ENCODE measurements at regions not wholly inside any gene's neighbourhood (a gene's known extent, or its start where the extent isn't known, plus 50 kb on each side); places are given as distances from the start of the nearest gene placed in this dataset.

DNA sequence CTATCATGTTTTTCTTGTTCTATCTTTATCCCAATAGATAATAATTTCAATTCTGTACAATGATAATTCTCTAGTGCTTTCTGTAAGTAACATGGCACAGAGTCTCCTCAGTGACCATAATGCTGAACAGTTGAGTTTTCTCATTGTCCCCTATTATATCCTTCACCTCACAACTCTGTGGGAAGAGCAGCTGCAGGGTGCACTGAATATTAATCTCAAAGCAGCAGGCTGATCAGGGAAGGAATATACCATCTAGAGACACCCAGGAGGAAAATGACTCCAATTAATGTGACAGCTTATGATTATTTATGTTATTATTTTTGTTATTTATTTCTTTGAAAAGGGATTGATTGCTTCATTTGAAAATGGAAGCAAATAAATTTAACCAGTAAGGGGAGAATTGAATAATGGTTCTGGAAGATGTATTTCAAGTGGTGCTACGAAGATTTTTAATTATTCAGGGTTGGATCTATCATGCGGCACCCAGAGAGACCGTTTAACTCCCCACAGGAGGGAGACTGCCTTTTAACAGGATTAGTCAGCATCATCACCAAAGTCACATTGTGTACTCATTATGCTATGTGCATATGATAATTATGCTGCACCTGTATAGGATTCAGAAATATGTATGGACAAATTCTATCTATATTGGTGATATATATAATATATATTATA, 1015.7 kb upstream of the GOT2 start:
- DNase-seq (ENCODE audit: low read depth): no peak

DNA sequence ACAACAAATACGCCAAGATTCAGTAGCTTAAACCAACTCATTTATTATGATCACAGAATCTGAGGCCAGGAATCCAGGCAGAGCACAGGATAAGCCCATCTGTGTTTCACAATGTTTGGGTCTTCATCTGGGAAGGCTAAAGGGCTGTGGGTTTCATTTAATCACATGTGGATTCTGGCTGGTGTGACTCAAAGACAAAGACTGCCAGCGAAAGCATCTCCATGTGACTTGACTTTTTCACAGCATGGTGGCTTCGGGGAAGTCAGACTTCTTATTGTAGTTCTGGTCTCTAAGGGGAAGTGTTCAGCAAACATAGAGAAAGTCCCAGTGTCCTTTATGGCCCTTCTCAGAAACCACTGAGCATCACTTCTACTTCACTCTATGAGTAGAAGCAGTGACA, 1014.4 kb upstream of the GOT2 start:
- DNase-seq (ENCODE audit: low read depth): no peak

DNA sequence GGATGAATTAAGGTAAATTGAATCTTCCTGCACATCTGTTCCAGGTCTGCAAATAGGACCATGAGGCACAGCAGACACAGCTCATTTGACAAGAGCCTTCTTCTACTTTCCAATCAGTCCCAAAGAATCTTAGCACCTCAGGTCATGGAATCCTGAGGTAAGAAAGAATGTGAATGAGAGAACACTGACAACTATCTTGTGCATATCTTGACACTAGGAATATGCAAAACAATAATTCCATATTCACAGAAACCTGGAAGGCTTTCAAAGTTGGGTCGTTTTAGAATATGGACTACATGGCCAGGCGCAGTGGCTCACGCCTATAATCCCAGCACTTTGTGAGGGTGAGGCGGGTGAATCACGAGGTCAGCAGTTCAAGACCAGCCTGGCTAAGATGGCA, 1009.4 kb upstream of the GOT2 start:
- no peak for DNase-seq (ENCODE audit: low read depth)

DNA sequence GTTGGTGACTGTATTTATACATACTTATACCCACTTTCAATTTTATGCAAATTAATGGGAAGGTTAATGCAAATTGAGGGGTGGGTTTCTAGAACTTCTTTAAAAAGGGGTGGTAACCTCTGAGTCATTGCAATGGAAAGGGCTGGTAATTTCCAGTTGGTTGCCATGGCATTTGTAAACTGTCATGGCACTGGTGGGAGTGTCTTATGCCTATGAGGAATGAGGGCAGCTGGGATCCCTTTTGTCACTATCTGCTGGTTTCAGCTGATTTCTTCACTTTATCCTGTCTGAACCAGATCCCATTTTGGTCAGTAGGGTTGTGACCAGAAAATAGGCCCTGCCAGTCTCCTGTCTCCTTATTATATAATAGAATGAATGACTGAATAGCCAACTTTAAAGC, 1006.7 kb upstream of the GOT2 start:
- DNase-seq (ENCODE audit: low read depth): peak; percentile 5

DNA sequence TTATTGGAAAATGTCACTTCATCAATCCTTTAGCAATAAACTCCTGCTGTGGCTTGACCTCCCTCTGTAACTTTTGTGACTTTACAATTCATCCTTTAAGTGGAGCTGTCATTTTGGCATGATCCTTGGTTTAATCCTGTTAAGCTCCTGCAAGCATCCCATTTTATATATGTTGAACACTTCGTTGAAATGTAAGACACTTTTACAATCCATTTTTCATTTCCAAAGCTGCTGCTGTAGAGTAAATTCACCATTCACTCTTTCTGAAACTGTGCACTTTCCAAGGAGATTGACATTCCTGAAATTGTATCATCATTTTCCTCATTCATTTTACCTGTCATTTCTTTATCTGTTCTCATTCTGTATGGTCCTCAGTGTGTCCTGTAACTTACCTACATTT, 1003.2 kb upstream of the GOT2 start:
- no peak for DNase-seq (ENCODE audit: low read depth)

DNA sequence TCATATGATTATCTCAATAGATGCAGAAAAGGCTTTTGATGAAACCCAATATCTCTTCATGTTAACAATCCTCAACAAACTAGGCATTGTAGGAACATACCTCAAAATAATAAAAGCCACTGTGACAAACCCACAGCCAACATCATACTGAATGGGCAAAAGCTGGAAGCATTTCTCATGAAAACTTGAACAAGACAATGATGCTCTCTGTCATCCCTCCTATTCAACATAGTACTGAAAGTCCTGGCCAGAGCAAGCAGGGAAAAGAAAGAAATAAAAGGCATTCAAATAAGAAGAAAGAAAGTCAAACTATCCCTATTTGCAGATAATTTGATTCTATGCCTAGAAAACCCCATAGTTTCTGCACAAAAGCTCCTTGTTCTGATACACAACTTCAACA, 999.2 kb upstream of the GOT2 start:
- no peak for DNase-seq (ENCODE audit: low read depth)

- DNase-seq (ENCODE audit: low read depth): no peak
Observed at GRCh38 chr16:59729613-59730012, 995.5 kb upstream of the GOT2 start.

- no peak for DNase-seq (ENCODE audit: low read depth)
Observed at GRCh38 chr16:59719121-59719520, 985.0 kb upstream of the GOT2 start.

- peak; percentile 2 for DNase-seq (ENCODE audit: low read depth)
Observed at GRCh38 chr16:59707436-59708226, 973.5 kb upstream of the GOT2 start.

- DNase-seq (ENCODE audit: low read depth): no peak
Observed at GRCh38 chr16:59701963-59702930, 968.1 kb upstream of the GOT2 start.

GRCh38 chr16:59699786-59700185, 965.7 kb upstream of the GOT2 start:
- no peak for DNase-seq (ENCODE audit: low read depth)

- peak; percentile 11 for DNase-seq (ENCODE audit: low read depth)
Observed at GRCh38 chr16:59698346-59699020, 964.4 kb upstream of the GOT2 start.

- no peak for DNase-seq (ENCODE audit: low read depth)
Observed at GRCh38 chr16:59697761-59698160, 963.6 kb upstream of the GOT2 start.

DNA sequence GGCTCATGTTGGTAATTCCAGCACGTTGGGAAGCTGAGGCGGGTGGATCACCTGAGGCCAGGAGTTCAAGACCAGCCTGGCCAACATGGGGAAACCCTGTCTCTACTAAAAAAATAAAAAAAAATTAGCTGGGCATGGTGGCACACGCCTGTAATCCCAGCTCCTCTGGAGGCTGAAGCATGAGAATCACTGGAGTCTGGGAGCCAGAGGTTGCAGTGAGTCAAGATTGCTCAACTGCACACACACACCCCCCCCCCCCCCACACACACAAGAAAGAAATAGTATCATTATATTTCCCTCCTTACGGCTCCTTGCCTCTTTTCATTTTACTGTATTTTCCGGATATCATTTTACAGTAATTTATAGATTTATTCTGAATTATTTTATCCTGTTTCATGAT, 963.1 kb upstream of the GOT2 start:
- DNase-seq (ENCODE audit: low read depth): peak; percentile 3

GRCh38 chr16:59696495-59696894, 962.4 kb upstream of the GOT2 start:
- no peak for DNase-seq (ENCODE audit: low read depth)

GRCh38 chr16:59690216-59690615, 956.1 kb upstream of the GOT2 start:
- no peak for DNase-seq (ENCODE audit: low read depth)

DNA sequence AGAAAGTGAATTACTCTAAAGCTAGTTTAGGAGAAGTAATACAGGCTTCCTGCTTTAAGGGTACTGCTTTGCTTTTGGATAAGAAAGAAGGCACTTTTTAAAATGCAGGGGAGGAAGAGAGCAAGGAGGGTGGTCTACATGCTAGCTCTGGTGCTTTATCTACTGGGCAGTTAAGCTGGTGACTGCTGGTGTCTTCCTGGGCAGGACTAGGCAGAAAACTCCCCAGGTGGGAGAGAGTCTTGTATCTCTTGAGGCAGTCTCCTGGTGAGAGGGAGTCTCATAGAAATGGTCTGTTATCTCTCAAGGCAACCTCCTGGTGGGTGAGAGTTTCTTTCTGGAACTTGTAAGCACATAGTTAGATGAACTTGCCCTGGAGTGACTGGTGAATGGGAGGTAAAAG, 953.9 kb upstream of the GOT2 start:
- DNase-seq (ENCODE audit: low read depth): no peak

DNA sequence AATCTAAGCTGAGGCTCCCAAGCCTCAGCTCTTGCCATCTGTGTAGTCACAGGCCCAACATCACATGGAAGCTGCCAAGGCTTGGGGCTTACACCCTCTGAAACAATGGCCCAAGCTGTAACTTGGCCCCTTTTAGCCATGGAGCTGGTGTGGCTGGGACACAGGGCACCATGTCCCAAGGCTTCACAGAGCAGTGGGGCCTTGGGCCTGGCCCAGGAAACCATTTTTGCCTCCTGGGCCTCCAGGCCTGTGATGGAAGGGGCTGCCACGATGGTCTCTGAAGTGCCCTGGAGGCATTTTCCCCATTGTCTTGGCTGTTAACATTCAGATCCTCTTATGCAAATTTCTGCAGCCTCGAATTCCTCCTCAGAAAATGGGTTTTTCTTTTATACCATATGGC, 952.3 kb upstream of the GOT2 start:
- DNase-seq (ENCODE audit: low read depth): no peak

DNA sequence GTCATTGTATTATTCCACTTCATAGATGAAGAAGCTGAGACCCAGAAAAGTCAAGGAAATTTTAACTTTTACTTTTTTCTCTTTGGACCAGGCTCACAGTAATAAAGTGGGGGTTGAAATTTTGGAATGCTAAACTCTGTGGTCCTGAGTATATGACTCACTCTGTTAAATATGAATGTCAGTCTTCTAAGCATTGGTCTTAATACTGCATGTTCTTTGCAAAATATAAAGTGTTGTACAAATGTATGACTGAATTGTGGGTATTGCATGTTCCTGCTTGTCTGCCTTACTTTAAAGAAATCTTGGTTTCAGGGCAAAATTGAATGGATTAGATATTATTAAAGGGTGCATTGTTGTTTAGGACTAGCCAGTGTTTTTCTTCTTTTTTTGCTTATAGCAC, 950.8 kb upstream of the GOT2 start:
- no peak for DNase-seq (ENCODE audit: low read depth)

- DNase-seq (ENCODE audit: low read depth): no peak
Observed at GRCh38 chr16:59683709-59684108, 949.6 kb upstream of the GOT2 start.

GRCh38 chr16:59665618-59666220, 931.6 kb upstream of the GOT2 start:
- DNase-seq (ENCODE audit: low read depth): no peak

Measured in HT1080 (cell line).